ENCODE measurements at regions not wholly inside any gene's neighbourhood (a gene's known extent, or its start where the extent isn't known, plus 50 kb on each side); places are given as distances from the start of the nearest gene placed in this dataset.

GRCh38 chr6:44006872-44007303 is 120.4 kb downstream of the MRPL14 start:
- no peaks in the 10 kb centered on the region for H4K20me1 ChIP-seq (ENCODE audit: control insufficient read depth, insufficient read depth)
- BruUV-seq (replicated peaks): no TSS peak
- no peak for DNase-seq (ENCODE audit: low read depth, low spot score)
- no peak overlapping the region for H3K9ac ChIP-seq (ENCODE audit: control insufficient read depth, insufficient read depth, low read length)
- TF ChIP-seq RFX5 (IDR thresholded peaks at IDR 0.05; ENCODE audit: low read depth, low read length): no peak
- no peak for TF ChIP-seq SRF (IDR thresholded peaks at IDR 0.05; ENCODE audit: low read depth in 2 of 2, low read length in 2 of 2)
- TF ChIP-seq NFIC (IDR thresholded peaks at IDR 0.05; ENCODE audit: low read depth, low read length): no peak
- TF ChIP-seq RBBP5 (conservative IDR thresholded peaks at IDR 0.05): no peak
- TF ChIP-seq SMAD1 (IDR thresholded peaks at IDR 0.05; ENCODE audit: low read depth, partially characterized antibody): no peak
- TF ChIP-seq MYC (IDR thresholded peaks at IDR 0.05; ENCODE audit: insufficient read depth, insufficient read length, insufficient replicate concordance, low read length, severe bottlenecking): no peak
- no peaks in the 10 kb centered on the region for H3K79me2 ChIP-seq (ENCODE audit: control insufficient read depth, insufficient read depth, low read length)
- ATAC-seq: no peak
- H3K4me1 ChIP-seq (ENCODE audit: control insufficient read depth, insufficient read depth, low read length): peaks cover 17% of the 10 kb centered on the region
- in situ Hi-C loops (cut with MboI): no loop called here
- no peaks in the 10 kb centered on the region for H3K9me3 ChIP-seq (replicated peaks; ENCODE audit: control insufficient read depth, insufficient read depth, low read length)
- H3K36me3 ChIP-seq (ENCODE audit: control insufficient read depth in 2 of 2, insufficient read depth in 2 of 2, low read length in 1 of 2): no peaks in the 10 kb centered on the region
- intact Hi-C loops (cut with micrococcal nuclease; ENCODE audit: unreplicated experiment): no loop called here
- peaks cover 0 to 4% of the 10 kb centered on the region in 2 experiments; a peak in 3 of 4 replicates for H3K27me3 ChIP-seq (replicated peaks in 1 of 2; ENCODE audit: control insufficient read depth in 2 of 2, insufficient read depth in 2 of 2, low read length in 1 of 2)
- ChIA-PET RAD21 (ENCODE audit: unreplicated experiment) (interaction anchor here (0.9 to 8.3 kb wide), 2 partner anchors 9 to 69 kb away, joined by 3 to 138 read pairs; no protein-coding TSS in a partner anchor), CTCF (interaction anchor here (0.8 to 4.0 kb wide), 3 partner anchors 72 to 237 kb away, joined by 3 to 41 read pairs (median 4); partner anchors contain the start of gene VEGFA), SMC1A (ENCODE audit: uncharacterized antibody, unreplicated experiment) (interaction anchor here (1.0 to 1.2 kb wide), 2 partner anchors 10 to 61 kb away, joined by 3 to 4 read pairs; no protein-coding TSS in a partner anchor), POLR2A (interaction anchor here (2.5 kb wide), 1 partner anchor 55 kb away, joined by 11 read pairs; no protein-coding TSS in a partner anchor)
- no peak for FAIRE-seq
- H3K4me2 ChIP-seq (ENCODE audit: control insufficient read depth, insufficient read depth): no peak overlapping the region
- 29% methylated on average over 6 of the region's 6 CpGs for WGBS (ENCODE audit: insufficient coverage, insufficient replicate concordance, low lambda C conversion rate, missing lambda C conversion rate)
- H2AFZ ChIP-seq (ENCODE audit: control insufficient read depth, low read depth, low read length): no peak overlapping the region
- H3K4me3 ChIP-seq: no peak overlapping the region
- H3K27ac ChIP-seq (ENCODE audit: control insufficient read depth, insufficient read depth): no peak overlapping the region
